IPS-20b (cell line): ENCODE measurements at regions not wholly inside any gene's neighbourhood (a gene's known extent, or its start where the extent isn't known, plus 50 kb on each side); places are given as distances from the start of the nearest gene placed in this dataset.

Experiments
- H3K27ac ChIP-seq: one replicate; pipeline ENCODE4 v1.5.1; 2013; ENCODE audit warnings: low read length
- H3K27me3 ChIP-seq: 2 replicates; pipeline ENCODE4 v1.6.1; 2013; ENCODE audit warnings: mild to moderate bottlenecking, low read length, inconsistent platforms; ENCODE audit not compliant: insufficient read depth
- H3K36me3 ChIP-seq: 2 replicates; pipeline ENCODE4 v1.6.1; 2013; ENCODE audit warnings: low read depth, mild to moderate bottlenecking, inconsistent platforms, low read length, moderate library complexity; ENCODE audit not compliant: insufficient read depth
- H3K4me1 ChIP-seq: 2 replicates; pipeline ENCODE4 v1.6.1; 2013; ENCODE audit warnings: mild to moderate bottlenecking, control low read depth, inconsistent platforms, low read length, moderate library complexity; ENCODE audit not compliant: insufficient read depth
- H3K4me3 ChIP-seq: 2 replicates; pipeline ENCODE4 v1.5.1; 2013; ENCODE audit warnings: mild to moderate bottlenecking, low read length, inconsistent platforms
- H3K9ac ChIP-seq: 2 replicates; pipeline ENCODE4 v1.6.1; 2013; ENCODE audit warnings: low read depth, mild to moderate bottlenecking, inconsistent platforms, low read length, moderate library complexity
- H3K9me3 ChIP-seq: 2 replicates; pipeline ENCODE4 v1.6.1; 2013; ENCODE audit warnings: mild to moderate bottlenecking, low read depth, low read length, inconsistent platforms; ENCODE audit not compliant: insufficient read depth

- H3K27me3 ChIP-seq: no peaks in the 10 kb centered on the region
- H3K9ac ChIP-seq: no peak overlapping the region
- peaks cover 6% of the 10 kb centered on the region; the same call in 1 of the 2 replicates for H3K9me3 ChIP-seq
Measured at GRCh38 chr14:82757776-82758175, 1224.1 kb upstream of the SEL1L start.

GRCh38 chr14:82759656-82760055, 1226.0 kb upstream of the SEL1L start:
- H3K27ac ChIP-seq: no peak overlapping the region
- no peaks in the 10 kb centered on the region for H3K9me3 ChIP-seq
- peaks cover 6% of the 10 kb centered on the region; the same call in 1 of the 2 replicates for H3K4me1 ChIP-seq
- no peaks in the 10 kb centered on the region for H3K27me3 ChIP-seq
- no peaks in the 10 kb centered on the region for H3K36me3 ChIP-seq
- H3K9ac ChIP-seq: no peak overlapping the region
- H3K4me3 ChIP-seq: no peak overlapping the region

More at GRCh38 chr14:82757776-82758175, 1224.1 kb upstream of the SEL1L start:
- H3K4me3 ChIP-seq: no peak overlapping the region
- peaks cover 6% of the 10 kb centered on the region; the same call in 1 of the 2 replicates for H3K4me1 ChIP-seq
- H3K27ac ChIP-seq: no peak overlapping the region
- no peaks in the 10 kb centered on the region for H3K36me3 ChIP-seq

GRCh38 chr14:82766123-82766522, 1232.5 kb upstream of the SEL1L start:
- H3K27ac ChIP-seq: no peak overlapping the region
- H3K9ac ChIP-seq: no peak overlapping the region
- no peaks in the 10 kb centered on the region for H3K4me1 ChIP-seq
- no peaks in the 10 kb centered on the region for H3K27me3 ChIP-seq
- H3K4me3 ChIP-seq: no peak overlapping the region
- no peaks in the 10 kb centered on the region for H3K36me3 ChIP-seq
- no peaks in the 10 kb centered on the region for H3K9me3 ChIP-seq

- Histone ChIP-seq H3K27me3 (no peaks in the 10 kb centered on the region), H3K9me3 (no peaks in the 10 kb centered on the region), H3K4me1 (no peaks in the 10 kb centered on the region), H3K4me3 (no peak overlapping the region), H3K27ac (no peak overlapping the region), H3K36me3 (no peaks in the 10 kb centered on the region), H3K9ac (no peak overlapping the region)
Measured at GRCh38 chr14:82766996-82767395, 1233.3 kb upstream of the SEL1L start.

- Histone ChIP-seq H3K4me1 (no peaks in the 10 kb centered on the region), H3K27ac (no peak overlapping the region), H3K9ac (no peak overlapping the region), H3K4me3 (no peak overlapping the region), H3K27me3 (no peaks in the 10 kb centered on the region), H3K9me3 (no peaks in the 10 kb centered on the region), H3K36me3 (no peaks in the 10 kb centered on the region)
Measured at GRCh38 chr14:82776958-82777357, 1243.3 kb upstream of the SEL1L start.

- Histone ChIP-seq H3K27ac (no peak overlapping the region), H3K9ac (no peak overlapping the region), H3K27me3 (no peaks in the 10 kb centered on the region), H3K4me1 (no peaks in the 10 kb centered on the region), H3K36me3 (no peaks in the 10 kb centered on the region), H3K4me3 (no peak overlapping the region), H3K9me3 (no peaks in the 10 kb centered on the region)
Measured at GRCh38 chr14:82778008-82778590, 1244.4 kb upstream of the SEL1L start.

GRCh38 chr14:82778601-82779000, 1244.9 kb upstream of the SEL1L start:
- Histone ChIP-seq H3K9ac (no peak overlapping the region), H3K4me1 (no peaks in the 10 kb centered on the region), H3K36me3 (no peaks in the 10 kb centered on the region), H3K27me3 (no peaks in the 10 kb centered on the region), H3K9me3 (no peaks in the 10 kb centered on the region), H3K4me3 (no peak overlapping the region), H3K27ac (no peak overlapping the region)

GRCh38 chr14:82779301-82779700, 1245.6 kb upstream of the SEL1L start:
- H3K9ac ChIP-seq: no peak overlapping the region
- no peaks in the 10 kb centered on the region for H3K9me3 ChIP-seq
- H3K27ac ChIP-seq: no peak overlapping the region
- H3K27me3 ChIP-seq: no peaks in the 10 kb centered on the region
- no peaks in the 10 kb centered on the region for H3K36me3 ChIP-seq
- H3K4me1 ChIP-seq: no peaks in the 10 kb centered on the region
- no peak overlapping the region for H3K4me3 ChIP-seq

GRCh38 chr14:82785756-82786482, 1252.3 kb upstream of the SEL1L start:
- H3K36me3 ChIP-seq: no peaks in the 10 kb centered on the region
- H3K4me1 ChIP-seq: no peaks in the 10 kb centered on the region
- no peak overlapping the region for H3K9ac ChIP-seq
- no peaks in the 10 kb centered on the region for H3K27me3 ChIP-seq
- H3K4me3 ChIP-seq: no peak overlapping the region
- H3K27ac ChIP-seq: no peak overlapping the region
- no peaks in the 10 kb centered on the region for H3K9me3 ChIP-seq

- no peaks in the 10 kb centered on the region for H3K27me3 ChIP-seq
- no peaks in the 10 kb centered on the region for H3K4me1 ChIP-seq
- no peaks in the 10 kb centered on the region for H3K9me3 ChIP-seq
- H3K4me3 ChIP-seq: no peak overlapping the region
- H3K27ac ChIP-seq: no peak overlapping the region
- no peak overlapping the region for H3K9ac ChIP-seq
- H3K36me3 ChIP-seq: no peaks in the 10 kb centered on the region
Measured at GRCh38 chr14:82786483-82786880, 1252.8 kb upstream of the SEL1L start.

GRCh38 chr14:82796086-82796485, 1262.4 kb upstream of the SEL1L start:
- H3K9ac ChIP-seq: no peak overlapping the region

GRCh38 chr14:82798276-82798675, 1264.6 kb upstream of the SEL1L start:
- Histone ChIP-seq H3K36me3 (no peaks in the 10 kb centered on the region), H3K4me3 (no peak overlapping the region), H3K27me3 (no peaks in the 10 kb centered on the region), H3K9me3 (no peaks in the 10 kb centered on the region), H3K27ac (no peak overlapping the region), H3K9ac (no peak overlapping the region), H3K4me1 (no peaks in the 10 kb centered on the region)

More at GRCh38 chr14:82796086-82796485, 1262.4 kb upstream of the SEL1L start:
- Histone ChIP-seq H3K4me1 (no peaks in the 10 kb centered on the region), H3K36me3 (no peaks in the 10 kb centered on the region), H3K27me3 (no peaks in the 10 kb centered on the region), H3K4me3 (no peak overlapping the region), H3K9me3 (no peaks in the 10 kb centered on the region), H3K27ac (no peak overlapping the region)
